ENCODE measurements at regions not wholly inside any gene's neighbourhood (a gene's known extent, or its start where the extent isn't known, plus 50 kb on each side); places are given as distances from the start of the nearest gene placed in this dataset.

- DNase-seq (ENCODE audit: low read depth in 2 of 3, low spot score in 1 of 3) = no peak
Measured at GRCh38 chr20:24866742-24867141, 82.3 kb upstream of the CST7 start.

DNA sequence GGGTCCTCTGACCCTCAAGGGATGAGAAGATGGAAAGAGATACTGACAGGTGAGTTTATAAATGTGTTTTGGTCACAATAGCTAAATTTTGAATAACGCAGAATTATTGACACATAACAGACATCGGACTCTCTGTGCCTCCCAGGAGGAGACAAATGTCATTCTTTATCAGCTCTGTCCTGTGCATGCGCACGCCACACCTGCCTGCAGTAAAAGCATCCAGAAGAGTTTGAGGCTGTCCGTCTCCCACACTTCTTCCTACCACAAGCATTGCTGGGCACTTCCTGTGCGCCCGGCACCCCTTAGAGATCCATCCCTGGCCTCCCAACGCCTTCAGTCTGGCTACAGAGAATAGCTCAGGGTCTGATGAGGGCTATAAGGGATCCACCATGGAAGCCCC is 81.5 kb upstream of the CST7 start:
- DNase-seq (ENCODE audit: low read depth in 2 of 3, low spot score in 1 of 3) = no peak

DNA sequence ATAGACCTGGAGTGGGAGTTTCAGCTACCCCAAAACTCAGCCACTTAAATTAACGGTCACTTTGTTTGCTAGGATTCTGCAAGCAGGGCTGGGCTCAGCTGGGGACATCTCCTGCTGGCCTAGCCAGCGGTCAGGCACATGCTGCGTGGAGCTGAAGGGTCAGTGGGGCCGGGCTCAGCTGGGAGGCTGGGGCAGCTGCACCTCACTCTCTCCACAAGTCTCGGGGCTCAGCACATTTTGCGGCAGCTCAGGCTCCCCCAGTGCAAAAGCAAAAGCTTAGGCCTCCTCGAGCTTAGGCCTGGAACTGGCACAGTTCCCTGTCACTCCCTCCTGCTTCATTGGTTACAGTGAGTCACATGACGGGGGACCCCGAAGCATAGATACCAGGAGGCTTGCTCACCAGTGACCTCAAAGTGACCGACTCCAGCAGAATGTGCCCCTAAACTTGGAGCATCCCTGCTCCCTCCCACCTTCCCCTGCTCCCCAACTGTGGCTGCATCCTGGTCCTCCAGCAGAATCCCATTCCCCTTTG is 80.6 kb upstream of the CST7 start:
- DNase-seq (ENCODE audit: low read depth in 2 of 3, low spot score in 1 of 3) = no peak

DNA sequence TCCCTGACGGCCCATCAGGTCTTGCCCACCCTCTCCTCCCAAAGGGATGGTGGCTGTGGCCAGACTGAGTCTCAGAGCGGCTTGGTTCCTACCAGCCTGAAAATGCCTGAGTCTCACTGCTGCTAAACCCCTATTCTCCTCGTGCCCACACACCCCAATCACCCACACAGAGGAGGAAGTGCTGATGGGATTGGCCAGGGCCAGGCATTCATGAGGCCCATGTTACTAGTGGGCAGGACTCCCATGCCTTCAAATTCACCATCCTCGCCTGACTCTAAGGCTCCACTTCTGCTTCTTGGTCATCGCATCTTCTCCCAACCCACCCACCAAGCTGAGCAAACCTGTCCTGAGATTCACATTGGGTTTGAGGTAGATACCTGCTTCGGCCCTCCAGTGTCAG is 80.1 kb upstream of the CST7 start:
- no peak for DNase-seq (ENCODE audit: low read depth in 2 of 3, low spot score in 1 of 3)

GRCh38 chr20:24870057-24870456 is 79.0 kb upstream of the CST7 start:
- no peak for DNase-seq (ENCODE audit: low read depth in 2 of 3, low spot score in 1 of 3)

DNA sequence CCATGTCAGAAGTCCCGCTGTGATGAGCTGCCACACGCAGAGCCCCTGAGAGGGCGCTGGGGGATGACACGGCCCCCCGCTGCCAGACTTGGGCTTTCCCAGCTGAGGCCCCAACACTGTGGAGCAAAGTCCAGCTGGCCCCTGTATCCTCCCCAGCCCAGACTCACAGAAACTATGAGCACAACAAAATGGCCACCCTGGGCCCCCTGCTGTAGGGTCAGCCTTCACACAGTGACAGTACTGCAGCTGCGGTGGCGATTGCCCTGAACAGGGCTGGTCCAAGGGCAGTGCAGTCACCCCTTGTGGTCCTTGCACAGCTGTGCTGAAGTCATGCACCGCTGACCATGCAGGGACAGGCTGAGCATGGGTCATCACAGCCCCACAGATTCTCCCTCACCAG is 78.2 kb upstream of the CST7 start:
- no peak for DNase-seq (ENCODE audit: low read depth in 2 of 3, low spot score in 1 of 3)

- no peak for DNase-seq (ENCODE audit: low read depth in 2 of 3, low spot score in 1 of 3)
Measured at GRCh38 chr20:24871480-24872213, 77.4 kb upstream of the CST7 start.

- DNase-seq (ENCODE audit: low read depth in 2 of 3, low spot score in 1 of 3) = no peak
Measured at GRCh38 chr20:24872291-24873024, 76.6 kb upstream of the CST7 start.

DNA sequence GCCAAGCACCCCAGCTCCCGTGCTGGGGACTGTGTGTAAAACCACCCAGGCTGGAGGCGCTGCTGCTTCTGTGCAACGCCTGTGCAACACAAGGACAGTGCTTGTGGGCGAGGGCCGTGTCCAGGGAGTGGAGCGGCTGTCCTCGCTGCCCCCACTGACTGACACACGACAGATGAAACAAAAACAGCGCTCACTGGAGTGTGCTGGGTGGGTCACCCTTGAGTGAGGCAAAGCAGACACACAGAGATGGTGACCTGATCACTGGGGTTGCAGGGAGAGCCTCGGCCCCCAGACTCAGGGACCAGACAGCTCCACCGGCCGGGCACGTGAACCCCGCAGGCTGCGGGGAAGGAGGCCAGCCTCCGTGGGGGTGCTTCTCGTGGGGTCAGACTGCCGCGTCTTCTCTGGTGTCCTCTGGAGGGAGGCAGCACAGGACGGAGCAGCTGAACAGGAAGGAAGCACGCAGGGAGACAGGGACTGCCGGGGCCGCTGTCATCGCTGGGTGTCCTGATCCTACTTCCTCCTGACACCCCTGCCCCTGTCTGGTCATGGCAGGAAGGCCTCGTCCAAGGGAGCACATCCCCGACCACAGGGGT is 75.9 kb upstream of the CST7 start:
- DNase-seq (ENCODE audit: low read depth in 2 of 3, low spot score in 1 of 3) = no peak

- no peak for DNase-seq (ENCODE audit: low read depth in 2 of 3, low spot score in 1 of 3)
Measured at GRCh38 chr20:24875078-24875477, 74.0 kb upstream of the CST7 start.

DNA sequence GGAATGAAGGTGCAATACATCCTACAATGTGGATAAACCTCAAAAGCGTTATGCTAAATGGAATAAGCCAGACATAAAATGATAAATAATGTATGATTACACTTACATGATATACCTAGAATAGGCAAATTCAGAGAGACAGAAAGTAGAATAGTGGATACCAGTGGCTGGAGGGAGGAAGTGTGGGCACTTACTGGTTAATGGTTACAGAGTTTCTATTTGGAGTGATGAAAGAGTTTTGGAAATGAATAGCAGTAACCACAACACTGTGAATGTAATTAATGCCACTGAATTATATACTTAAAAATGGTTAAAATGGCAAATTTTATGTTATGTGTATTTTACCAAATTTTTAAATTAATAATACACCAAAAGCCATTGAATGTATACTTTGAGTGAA is 71.4 kb upstream of the CST7 start:
- DNase-seq (ENCODE audit: low read depth in 2 of 3, low spot score in 1 of 3) = no peak

GRCh38 chr20:24878657-24879056 is 70.4 kb upstream of the CST7 start:
- no peak for DNase-seq (ENCODE audit: low read depth in 2 of 3, low spot score in 1 of 3)

DNA sequence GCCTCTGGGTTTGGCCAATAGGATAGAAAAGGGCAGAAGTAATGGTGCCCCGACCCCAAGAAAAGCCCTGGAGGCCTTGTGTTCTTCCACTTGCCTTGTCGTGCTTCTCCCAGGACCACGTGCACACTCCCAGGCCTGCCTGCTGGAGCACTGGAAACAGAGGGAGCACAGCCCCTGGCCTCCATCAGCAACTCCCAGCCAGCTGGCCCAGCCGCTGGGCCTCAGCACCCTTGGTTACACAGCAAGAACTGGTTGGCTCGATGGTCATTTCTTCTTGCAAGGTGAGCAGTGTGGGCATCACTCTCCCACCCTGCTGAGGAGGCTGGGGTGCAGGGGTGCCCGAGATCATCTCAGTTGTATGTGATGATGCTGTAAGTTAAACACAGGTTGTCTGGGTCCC is 69.2 kb upstream of the CST7 start:
- no peak for DNase-seq (ENCODE audit: low read depth in 2 of 3, low spot score in 1 of 3)

GRCh38 chr20:24880356-24880755 is 68.7 kb upstream of the CST7 start:
- DNase-seq (ENCODE audit: low read depth in 2 of 3, low spot score in 1 of 3) = no peak

- DNase-seq (ENCODE audit: low read depth in 2 of 3, low spot score in 1 of 3) = no peak
Measured at GRCh38 chr20:24890286-24890685, 58.8 kb upstream of the CST7 start.

DNA sequence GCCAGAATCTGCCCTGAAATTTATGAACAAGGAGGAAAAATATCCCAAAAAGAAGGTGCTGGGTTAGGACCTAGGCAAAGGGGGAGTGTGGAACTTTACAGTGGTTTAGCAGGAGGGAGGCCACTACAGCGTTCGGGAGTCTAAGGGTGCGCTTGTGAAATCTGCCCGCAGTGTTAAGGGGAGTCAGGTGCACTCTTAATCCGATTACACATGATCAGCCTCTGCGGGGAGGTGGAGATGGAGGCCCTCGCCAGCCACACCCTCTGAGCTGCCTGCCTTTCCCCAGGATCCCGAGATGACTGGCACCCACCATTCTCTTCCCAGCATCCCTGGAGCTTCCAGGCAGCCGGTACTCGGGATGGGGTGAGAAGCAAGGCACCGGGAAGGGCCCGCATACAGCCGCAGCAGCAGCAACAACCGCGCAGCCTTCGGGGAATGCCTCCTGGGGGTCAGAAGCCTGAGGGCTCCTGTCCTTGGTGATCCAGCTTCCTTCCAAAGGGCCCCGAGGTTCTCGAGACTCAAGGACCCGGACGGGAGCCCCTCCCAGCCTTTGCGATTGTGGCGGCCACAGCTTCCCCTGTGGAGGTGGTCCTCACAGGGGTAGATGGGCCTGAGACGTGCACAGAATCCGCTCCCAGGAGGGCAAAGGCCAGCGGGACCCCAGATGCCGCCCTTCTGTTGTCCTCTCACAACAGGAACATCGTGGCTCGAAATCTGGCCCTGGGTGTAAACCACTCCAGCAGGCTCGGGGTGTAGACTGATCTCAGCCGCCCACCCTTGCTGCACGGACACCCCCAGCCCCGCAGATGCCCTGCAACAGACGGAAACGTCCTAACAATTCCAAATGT is 57.3 kb upstream of the CST7 start:
- DNase-seq (ENCODE audit: low read depth in 2 of 3, low spot score in 1 of 3) = no peak

- no peak for DNase-seq (ENCODE audit: low read depth in 2 of 3, low spot score in 1 of 3)
Measured at GRCh38 chr20:24892522-24892921, 56.5 kb upstream of the CST7 start.

- no peak for DNase-seq (ENCODE audit: low read depth in 2 of 3, low spot score in 1 of 3)
Measured at GRCh38 chr20:24892931-24893330, 56.1 kb upstream of the CST7 start.

DNA sequence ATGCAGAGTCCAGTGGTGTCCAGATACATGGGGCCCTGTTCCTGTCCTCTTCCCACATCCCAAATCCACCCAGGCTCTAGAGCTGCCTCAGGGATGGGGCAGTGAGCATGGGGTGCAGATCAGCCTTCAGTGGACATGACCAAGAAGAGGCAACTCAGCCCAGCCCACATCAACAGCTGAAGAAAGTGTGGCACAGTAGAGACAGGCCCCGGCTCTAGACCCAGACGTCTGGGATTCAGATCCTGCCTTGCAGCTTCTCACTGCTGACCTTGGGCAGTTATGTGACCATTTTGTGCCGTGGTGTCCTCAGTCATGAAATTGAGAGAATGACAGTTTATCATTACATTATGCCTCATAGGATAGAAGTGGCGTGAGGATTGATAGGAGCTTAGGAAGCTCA is 54.6 kb upstream of the CST7 start:
- DNase-seq (ENCODE audit: low read depth in 2 of 3, low spot score in 1 of 3) = no peak

GRCh38 chr20:24894967-24895366 is 54.1 kb upstream of the CST7 start:
- DNase-seq (ENCODE audit: low read depth in 2 of 3, low spot score in 1 of 3) = no peak

GRCh38 chr20:24895431-24895830 is 53.6 kb upstream of the CST7 start:
- DNase-seq (ENCODE audit: low read depth in 2 of 3, low spot score in 1 of 3) = no peak
